Frontal cortex (tissue), 3 donors: ENCODE measurements at regions not wholly inside any gene's neighbourhood (a gene's known extent, or its start where the extent isn't known, plus 50 kb on each side); places are given as distances from the start of the nearest gene placed in this dataset.

Experiments used
- DNase-seq, 2 donors: peaks; one replicate each; pipeline ENCODE4 v3.0.0; 2012; ENCODE audit warnings: low spot score in 2 of 2
- FAIRE-seq: peaks from 2 replicates; lab custom pipeline; 2012; peaks lifted over from hg19 to GRCh38; lab: Jason Lieb, UNC
- donor health status: control.
- donor health status: control.
- donor health status: control.

GRCh38 chr2:100658017-100658416 lies 95.2 kb downstream of the PDCL3 start:
- DNase-seq (no peak), FAIRE-seq (no peak)

GRCh38 chr2:100660851-100661584 lies 98.2 kb downstream of the PDCL3 start:
- DNase-seq, result no peak
- no peak for FAIRE-seq

- FAIRE-seq (no peak), DNase-seq (no peak)
Observed at GRCh38 chr2:100662866-100663265, 100.1 kb downstream of the PDCL3 start.

DNA sequence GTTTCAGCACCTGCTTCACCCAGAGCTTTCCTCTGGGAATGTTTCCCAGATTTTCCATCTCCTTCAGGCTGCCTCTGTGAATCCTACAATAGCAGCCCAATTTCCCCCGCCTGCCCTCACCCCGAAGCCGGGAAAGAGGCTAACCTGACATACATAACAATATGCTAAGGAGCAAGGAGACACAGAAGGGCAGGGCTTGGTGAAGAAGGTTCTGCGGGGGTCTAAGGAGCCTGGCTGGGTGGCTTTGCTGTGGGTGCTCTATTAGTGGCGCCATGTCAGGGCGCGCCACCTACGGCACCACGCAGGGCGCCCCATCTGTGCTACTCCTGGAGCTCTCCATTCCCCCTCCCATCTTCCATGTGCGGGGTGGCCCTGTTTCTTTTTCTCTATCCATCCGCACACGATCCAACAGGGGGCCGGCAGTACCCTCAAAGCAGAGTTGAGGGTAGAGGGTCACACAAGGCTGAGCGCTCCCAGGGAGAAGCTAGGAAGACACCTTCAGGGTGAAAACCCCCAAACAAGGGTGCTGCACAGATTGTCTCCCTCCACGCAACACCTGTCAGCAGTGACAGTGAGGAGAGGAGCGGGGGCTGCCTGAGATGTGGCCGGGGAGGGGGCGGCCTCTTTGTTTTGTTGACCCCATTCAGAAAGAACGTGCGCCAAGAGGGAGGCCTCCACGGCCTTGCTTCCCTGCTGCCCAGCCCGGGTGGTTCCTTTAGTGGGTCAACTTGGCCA lies 101.4 kb downstream of the PDCL3 start:
- no peak for DNase-seq
- no peak for FAIRE-seq

DNA sequence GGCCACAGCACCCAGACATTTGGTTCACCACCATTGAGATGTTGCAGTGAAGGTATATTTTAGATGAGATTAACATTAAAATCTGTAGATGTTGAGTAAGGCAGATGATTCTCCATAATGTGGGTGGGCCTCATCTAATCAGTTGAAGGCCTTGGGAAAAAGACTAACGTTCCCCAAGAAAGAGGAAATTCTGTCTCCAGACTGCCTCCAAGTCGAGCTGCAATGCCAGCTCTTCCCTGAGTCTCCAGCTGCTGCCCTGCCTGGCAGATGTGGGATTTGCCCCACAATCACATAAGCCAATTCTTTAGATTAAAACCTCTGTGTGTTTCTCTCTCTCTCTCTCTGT lies 101.9 kb downstream of the PDCL3 start:
- DNase-seq (no peak), FAIRE-seq (no peak)

DNA sequence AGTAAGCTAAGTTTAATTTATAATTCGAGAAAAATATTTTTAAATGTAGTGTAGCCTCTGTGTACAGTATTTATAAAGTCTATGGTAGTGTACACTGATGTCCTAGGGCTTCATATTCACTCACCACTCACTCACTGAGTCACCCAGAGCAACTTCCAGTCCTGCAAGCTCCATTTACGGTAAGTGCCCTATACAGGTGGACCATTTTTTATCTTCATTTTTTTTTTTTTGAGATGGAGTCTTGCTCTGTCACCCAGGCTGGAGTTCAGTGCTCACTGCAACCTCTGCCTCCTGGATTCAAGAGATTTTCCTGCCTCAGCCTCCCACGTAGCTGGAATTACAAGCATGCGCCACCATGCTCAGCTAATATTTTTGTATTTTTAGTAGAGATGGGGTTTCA lies 104.2 kb downstream of the PDCL3 start:
- no peak for DNase-seq
- no peak for FAIRE-seq

GRCh38 chr2:100667801-100668200 lies 105.0 kb downstream of the PDCL3 start:
- DNase-seq, result no peak
- FAIRE-seq, result no peak

DNA sequence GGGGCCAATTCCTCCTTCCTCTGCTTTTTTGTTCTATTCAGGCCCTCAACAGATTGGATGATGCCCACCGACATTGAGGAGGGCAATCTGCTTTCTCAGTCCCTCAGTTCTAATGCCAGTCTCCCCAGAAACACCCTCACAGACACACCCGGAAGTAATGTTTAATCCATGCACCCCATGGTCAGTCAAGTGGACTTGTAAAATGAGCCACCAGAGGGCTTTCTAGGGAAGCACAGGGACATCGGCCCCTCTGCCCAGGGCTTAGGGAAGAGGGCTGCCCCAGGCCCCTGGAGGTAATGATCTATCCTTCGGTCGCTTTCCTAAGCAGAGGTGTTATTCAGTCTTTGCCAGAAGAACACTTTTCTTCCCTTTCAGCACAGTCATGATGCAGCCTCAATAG lies 107.4 kb downstream of the PDCL3 start:
- no peak for FAIRE-seq
- no peak for DNase-seq

DNA sequence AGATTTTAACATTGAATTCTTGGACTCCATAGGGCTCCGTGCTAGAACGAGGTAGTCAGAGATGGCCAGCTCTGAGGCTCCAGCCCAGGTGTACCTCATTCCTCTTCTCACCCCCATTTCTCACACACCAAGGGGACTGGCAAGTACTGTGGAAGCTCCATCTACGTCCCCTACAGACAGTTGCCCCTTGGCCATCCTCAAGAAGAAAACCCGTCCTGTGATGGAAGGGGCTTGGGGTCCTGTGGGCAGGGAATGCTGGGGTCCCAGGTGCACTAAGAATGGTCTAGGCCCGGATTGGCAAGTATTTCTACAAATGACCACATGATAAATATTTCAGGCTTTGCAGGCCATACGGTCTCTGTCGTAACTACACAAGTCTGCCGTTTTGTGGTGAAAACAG lies 110.3 kb downstream of the PDCL3 start:
- no peak for FAIRE-seq
- no peak for DNase-seq

GRCh38 chr2:100673691-100674485 lies 111.1 kb downstream of the PDCL3 start:
- FAIRE-seq (no peak), DNase-seq (no peak)

DNA sequence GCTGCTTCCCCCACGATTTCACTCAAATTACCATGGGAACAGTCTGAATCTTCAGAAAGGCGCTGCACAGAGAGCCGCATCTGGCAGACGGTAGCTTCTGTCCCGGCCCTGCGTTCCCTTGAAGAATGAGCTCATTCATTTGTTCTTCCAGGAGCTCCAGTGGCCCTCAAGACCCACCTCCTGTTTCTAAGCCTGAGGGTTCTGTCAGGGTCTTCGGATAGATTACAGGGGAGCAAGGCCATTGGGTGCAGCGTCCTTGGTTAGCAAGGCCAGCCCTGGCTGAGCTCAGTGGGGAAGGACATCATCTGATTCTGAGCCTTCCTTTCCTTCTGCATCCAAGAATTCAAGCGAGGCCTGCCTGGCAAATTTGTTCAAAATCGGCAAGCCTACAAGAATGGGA lies 111.9 kb downstream of the PDCL3 start:
- DNase-seq (no peak), FAIRE-seq (no peak)

GRCh38 chr2:100675373-100675772 lies 112.6 kb downstream of the PDCL3 start:
- DNase-seq, result no peak
- FAIRE-seq, result no peak

DNA sequence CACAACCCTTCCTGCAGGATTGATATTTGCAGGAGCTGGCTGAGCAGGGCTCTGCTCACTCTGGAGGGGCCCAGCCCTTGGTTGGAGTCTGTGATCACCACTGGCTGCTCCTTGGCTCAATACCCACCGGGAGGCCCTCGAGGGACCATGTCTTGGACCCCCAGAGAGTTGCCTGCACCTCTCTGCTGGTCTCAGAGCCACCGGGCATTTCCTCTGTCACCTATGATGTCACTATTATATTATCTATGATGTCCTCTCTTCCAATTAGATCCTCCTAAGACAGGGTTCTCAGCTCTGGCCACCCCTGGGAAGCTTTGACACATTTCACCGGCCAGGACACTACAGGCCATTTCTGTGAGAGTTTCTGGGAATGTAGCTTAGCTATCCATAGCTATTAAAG lies 113.1 kb downstream of the PDCL3 start:
- DNase-seq (no peak), FAIRE-seq (no peak)

GRCh38 chr2:100676346-100676745 lies 113.6 kb downstream of the PDCL3 start:
- FAIRE-seq (no peak), DNase-seq (no peak)

- DNase-seq (no peak), FAIRE-seq (no peak)
Observed at GRCh38 chr2:100677611-100678185, 114.9 kb downstream of the PDCL3 start.

GRCh38 chr2:100679211-100679610 lies 116.4 kb downstream of the PDCL3 start:
- FAIRE-seq (no peak), DNase-seq (no peak)

GRCh38 chr2:100682536-100682935 lies 119.7 kb downstream of the PDCL3 start:
- FAIRE-seq (no peak), DNase-seq (no peak)

DNA sequence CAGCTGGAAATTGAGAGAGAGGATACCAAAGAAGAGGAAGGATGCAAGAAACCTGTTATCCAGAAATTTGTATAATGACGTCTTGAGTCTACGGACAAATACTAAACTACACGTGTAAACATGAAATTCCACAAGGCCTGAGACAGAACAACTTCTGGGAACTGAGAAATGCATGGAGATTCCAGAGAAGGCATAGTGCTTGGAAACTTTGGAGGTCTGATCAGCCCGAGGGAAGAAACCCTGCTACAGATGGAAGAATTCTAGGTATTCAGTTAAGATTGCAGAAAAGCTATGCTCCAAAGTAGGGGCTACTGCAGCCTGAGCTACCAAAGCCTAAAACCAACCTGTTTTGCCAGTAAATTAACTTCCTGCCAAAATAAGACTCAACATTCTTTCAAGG lies 120.4 kb downstream of the PDCL3 start:
- no peak for DNase-seq
- FAIRE-seq, result no peak

DNA sequence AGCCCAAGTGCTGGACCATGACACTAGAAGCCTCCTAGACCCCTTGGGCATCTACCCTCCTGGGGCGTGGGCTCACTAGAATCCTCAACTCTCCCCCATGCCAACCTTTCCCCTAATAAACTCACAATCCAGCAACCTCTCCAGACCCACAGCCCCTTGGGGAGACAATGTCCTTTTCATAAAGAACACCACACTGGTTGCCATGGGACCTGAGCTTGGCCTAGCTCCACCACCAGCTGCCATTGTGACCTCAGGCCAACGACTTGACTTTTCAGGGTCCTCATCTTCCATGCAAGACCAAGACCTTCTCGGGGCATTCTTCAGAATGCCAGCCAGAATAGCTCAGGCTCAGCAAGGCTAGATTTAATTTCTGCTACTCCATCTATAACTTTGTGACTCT lies 128.1 kb upstream of the NPAS2 start:
- DNase-seq, result no peak
- FAIRE-seq, result no peak

DNA sequence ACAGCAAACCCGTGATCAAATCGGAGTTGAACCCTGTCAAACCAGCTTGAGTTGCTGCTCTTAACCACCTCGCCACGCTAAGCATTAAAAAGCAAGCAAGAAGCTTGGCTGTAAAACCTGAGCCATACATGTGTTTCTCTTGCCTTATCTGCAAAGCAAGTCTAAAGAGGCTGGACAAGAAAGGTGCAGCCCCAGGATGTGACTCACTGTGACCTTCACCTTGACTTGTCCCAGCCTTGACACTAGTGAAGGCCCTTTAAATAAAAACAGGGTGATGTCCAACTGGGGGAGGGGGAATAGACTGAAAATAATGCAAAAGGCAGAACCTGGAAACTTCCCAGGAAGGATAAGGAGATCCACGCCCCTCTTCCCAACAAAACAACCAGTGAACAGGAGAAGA lies 127.6 kb upstream of the NPAS2 start:
- FAIRE-seq (no peak), DNase-seq (no peak)

- no peak for DNase-seq
- no peak for FAIRE-seq
Observed at GRCh38 chr2:100692906-100693305, 127.0 kb upstream of the NPAS2 start.
